ENCODE measurements at regions not wholly inside any gene's neighbourhood (a gene's known extent, or its start where the extent isn't known, plus 50 kb on each side); places are given as distances from the start of the nearest gene placed in this dataset.
"Not testable (repeated sequence)": the region's sequence is repeated elsewhere in the genome, so short reads cannot be mapped to it uniquely, and the experiment has no call there.

DNA sequence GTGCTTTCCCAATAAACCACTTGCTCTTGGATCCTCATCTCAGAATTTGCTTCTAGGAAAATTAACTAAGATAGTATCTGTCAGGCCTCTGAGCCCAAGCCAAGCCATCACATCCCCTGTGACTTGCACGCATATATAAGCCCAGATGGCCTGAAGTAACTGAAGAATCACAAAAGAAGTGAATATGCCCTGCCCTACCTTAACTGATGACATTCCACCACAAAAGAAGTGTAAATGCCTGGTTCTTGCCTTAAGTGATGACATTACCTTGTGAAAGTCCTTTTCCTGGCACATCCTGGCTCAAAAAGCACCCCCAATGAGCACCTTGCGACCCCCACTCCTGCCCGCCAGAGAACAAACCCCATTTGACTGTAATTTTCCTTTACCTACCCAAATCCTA lies 255.0 kb upstream of the SPTLC3 start:
- TF ChIP-seq, protein P1, sequence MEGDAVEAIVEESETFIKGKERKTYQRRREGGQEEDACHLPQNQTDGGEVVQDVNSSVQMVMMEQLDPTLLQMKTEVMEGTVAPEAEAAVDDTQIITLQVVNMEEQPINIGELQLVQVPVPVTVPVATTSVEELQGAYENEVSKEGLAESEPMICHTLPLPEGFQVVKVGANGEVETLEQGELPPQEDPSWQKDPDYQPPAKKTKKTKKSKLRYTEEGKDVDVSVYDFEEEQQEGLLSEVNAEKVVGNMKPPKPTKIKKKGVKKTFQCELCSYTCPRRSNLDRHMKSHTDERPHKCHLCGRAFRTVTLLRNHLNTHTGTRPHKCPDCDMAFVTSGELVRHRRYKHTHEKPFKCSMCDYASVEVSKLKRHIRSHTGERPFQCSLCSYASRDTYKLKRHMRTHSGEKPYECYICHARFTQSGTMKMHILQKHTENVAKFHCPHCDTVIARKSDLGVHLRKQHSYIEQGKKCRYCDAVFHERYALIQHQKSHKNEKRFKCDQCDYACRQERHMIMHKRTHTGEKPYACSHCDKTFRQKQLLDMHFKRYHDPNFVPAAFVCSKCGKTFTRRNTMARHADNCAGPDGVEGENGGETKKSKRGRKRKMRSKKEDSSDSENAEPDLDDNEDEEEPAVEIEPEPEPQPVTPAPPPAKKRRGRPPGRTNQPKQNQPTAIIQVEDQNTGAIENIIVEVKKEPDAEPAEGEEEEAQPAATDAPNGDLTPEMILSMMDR (IDR thresholded peaks at IDR 0.05; ENCODE audit: borderline replicate concordance, extremely low read depth, low read length, poor library complexity, severe bottlenecking) = not testable (repeated sequence)
- TF ChIP-seq EZH2 (IDR thresholded peaks at IDR 0.05; ENCODE audit: borderline replicate concordance, low read depth, low read length, severe bottlenecking) = not testable (repeated sequence)
